HG03045 (cell line): ENCODE measurements at regions not wholly inside any gene's neighbourhood (a gene's known extent, or its start where the extent isn't known, plus 50 kb on each side); places are given as distances from the start of the nearest gene placed in this dataset.

Experiments used
- ATAC-seq: cut with Tn5 transposase; IDR thresholded peaks from one replicate; pipeline ENCODE4 v1.9.1; 2021; ENCODE audit warnings: mild to moderate bottlenecking, moderate library complexity; ENCODE audit not compliant: unreplicated experiment

DNA sequence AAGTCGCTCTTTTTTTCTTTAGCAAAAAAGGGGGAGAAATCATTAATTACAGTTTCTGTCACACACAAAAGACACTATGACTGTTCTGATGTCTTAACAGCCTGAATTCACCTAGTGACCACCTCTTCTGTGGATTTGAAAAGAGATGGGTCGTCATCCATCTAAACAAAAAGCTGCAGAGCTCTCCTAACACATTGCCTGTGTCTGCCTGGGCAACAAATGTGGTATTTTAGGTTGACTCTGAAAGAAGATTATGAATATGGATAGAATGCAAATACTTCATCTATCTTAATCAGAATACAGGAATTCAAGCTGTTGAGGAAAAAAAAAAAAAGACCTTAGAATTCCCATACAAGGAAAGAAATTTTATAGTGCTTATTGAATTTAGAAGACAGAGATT, 304.4 kb upstream of the ADGRL2 start:
- no peak for ATAC-seq

DNA sequence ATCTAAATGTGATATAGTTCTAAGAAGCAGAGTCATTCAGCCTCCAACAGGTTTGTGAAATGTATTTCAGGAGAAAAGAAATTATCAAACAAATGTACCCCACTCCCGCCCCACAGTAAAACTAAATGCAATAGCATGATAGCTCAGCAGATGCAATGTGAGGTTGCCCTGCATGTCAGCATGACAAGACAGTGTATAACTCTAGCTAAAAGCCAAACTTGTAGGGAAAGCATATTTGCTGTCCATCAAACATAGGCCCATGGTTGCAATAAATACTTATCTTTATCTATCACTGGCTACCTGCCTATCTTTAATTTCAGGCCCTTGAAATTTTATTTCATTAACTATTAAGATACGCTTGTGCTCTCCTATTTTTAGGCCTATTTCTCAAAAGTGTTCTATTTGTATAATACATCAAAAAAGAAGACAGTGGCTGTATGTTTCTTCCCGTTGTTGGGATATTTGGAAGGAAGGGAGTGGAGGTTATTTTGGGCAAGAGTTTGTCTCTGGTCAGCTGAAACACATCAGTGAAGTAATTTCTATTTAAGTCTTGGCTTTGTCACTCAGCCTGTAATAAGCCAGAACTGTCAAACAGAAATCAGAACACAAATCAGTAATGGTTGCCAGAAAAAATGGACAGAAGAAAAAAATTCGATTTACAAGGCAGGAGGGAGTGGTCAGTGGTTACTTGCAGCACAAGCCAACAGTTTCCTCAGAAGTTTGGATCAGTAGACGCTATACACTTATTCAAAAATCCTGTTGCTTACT, 307.4 kb upstream of the ADGRL2 start:
- no peak for ATAC-seq

DNA sequence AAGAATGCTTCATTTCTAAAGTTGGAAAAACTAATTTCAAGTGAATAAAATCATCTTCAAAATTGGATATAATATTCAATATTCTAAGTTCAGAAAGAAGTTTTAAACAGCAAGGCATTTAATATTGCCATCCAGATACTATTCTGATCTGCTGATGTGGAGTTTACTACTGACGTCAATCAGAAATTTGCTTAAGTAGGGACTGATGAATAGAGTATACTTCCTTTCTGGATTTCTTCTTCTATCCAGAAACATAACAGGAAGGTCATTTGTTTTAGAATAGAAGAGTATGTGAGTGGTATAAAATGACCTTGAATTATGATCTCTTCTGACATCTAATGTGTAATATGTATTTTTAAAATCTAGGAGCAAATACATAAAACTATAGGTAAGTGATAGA, 308.1 kb upstream of the ADGRL2 start:
- ATAC-seq: no peak

DNA sequence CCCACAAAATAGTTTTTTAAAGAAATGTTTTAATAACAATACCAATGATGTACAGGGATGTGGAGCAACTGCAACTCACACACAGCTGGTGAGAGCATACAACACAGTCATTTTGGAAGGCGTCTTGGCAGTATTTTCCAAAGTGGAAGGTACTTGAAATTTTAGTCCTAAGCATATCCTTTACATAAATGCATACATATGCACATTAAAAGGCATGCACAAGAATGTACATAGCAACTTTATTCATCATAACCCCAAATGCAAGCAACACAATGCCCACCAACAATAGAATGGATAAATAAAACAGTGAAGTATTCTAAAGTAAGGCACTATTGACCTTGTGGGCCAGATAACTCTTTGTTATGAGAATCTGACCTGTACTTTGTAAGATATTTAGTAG, 310.1 kb upstream of the ADGRL2 start:
- no peak for ATAC-seq

DNA sequence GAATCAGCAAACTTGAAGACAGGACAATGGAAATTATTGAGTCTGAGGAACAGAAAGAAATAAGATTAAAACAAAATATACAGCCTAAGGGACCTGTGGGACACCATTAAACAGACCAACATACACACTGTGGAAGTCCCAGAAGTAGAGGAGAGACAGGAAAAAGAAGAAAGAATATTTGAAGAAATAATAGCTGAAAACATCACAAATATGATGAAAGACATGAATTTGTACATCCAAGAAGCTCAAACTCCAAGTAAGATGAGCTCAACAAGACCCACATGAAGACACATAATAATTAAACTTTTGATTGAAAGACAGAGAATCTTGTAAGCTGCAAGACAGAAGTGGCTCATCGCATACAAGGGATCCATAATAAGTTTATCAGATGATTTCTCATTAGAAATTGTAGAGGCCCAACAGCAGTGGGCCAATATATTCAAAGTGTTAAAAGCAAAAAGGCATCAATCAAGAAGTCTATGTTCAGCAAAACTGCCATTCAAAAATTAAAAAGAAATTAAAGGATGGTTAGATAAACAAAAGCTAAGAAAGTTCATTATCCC, 311.3 kb upstream of the ADGRL2 start:
- ATAC-seq: no peak

DNA sequence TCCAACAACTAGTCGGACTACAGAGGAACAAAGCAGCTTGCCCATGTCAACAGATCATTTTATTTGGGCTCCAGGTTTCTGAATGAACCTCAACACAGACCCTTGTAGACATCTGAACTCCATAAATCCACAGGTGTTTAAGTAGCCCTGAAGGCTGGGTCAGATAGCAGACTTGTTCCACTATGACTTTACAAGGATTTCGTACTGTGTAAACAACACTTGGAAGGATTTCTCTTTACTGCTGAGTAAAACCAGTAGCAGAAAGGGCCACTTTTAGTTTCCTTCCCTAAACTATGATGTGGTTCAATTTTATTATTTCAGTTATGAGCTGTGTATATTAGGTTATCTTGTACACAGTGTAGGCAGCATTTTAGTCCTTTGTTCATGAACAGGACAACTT, 316.4 kb upstream of the ADGRL2 start:
- no peak for ATAC-seq

DNA sequence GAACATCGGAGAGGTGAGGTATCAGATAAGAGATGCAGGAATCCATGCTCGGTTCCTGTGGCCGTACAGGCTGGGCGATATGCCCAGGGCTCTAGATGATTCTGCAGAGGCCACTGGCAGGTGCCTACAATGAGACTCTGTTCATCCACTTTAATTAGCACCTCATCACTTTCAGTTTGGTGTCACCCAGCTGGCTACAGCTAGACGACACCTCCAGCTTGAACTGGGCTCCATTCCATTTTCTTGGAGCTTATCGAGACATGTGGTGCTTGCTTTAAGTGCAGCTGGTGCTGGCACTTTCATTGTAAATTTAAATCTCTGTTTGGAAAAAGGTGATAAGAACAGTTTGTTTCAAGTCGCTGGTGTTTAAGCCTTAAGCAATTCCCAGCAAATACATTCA, 322.5 kb upstream of the ADGRL2 start:
- no peak for ATAC-seq

DNA sequence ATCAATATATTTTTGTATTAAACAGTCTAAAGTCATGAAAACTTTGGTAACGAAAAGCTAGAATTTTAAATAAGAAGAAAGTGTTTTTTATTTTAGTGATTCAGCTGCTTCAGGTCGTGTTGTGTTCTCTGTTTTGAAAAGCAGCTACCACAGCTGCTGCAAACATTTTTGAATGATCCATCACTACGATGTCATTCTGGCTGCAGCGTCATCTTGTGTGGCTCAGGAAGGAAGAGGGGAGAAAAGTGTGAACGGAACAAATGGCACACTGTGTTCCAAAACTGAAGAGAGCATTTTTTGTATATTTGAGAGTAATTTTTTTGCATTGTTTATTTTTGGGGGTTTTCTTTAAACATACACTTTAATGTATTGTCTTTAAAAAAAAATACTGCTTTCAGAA, 323.0 kb upstream of the ADGRL2 start:
- no peak for ATAC-seq

DNA sequence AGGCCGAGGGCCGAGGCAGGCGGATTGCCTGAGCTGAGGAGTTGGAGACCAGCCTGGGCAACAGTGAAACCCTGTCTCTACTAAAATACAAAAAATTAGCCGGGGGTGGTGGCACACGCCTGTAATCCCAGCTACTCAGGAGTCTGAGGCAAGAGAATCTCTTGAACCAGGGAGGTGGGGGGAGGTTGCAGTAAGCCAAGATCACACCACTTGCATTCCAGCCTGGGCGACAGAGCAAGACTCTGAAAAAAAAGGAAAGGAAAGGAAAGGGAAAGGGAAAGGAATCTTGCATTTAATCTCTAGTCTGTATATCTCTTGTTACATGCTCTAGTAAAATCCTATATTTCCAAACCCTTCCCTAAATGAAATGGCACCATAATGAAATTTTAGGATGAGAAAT, 328.3 kb upstream of the ADGRL2 start:
- ATAC-seq: no peak

DNA sequence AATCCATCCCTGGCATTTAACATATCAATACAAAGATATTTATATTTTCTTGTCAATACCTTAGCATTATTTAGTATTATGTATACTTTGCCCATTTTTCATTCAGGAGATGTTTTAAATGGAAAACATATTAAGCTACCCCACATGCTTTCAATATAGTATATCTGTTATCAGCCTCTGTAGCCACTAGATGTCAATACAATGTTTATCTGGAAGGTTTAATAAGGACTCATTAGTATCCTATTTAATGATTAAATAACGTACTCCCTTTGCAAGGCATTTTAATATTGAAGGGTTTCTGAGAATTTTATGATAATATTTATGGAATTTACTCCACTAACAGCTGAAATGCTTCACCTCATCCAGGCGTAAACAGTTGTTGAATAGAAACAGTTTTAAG, 329.5 kb upstream of the ADGRL2 start:
- ATAC-seq: no peak

DNA sequence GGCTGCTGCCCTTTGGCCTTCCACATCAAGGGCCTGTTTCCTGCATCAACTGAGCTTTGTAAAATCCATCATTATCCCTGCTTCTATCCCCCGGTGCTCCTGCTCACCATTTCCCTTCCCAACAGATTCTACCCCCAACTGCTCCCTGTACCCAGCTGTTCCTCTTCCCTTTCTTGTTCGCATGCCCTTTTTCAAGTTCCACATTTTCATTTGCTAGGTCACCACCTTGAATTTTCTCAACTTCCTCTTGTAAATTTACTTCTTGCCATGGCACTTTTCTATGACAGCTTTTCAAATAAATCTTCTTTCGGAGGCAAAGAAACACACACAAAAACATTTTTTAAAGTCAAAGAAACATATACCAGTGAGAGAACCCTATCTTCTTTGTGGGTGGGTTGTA, 330.5 kb upstream of the ADGRL2 start:
- ATAC-seq: no peak

DNA sequence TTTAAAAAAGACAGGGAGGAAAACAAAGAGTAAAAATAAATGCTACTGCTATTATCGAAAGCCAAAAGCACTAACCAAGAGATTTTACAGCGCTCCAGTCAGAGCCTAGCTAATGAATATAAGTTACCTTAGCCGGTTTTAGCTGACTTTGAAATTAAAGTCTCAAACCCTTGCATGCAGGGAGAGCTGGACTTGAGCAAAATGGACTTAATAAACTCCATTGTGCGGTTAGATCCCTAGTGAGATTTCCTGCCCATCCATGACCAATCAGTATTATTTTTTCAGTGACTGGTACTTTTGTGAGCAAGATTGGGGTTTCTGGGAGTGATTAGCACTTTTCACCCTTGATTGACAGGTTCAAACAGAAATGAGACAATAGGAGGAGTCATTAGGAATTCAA, 333.4 kb upstream of the ADGRL2 start:
- no peak for ATAC-seq

DNA sequence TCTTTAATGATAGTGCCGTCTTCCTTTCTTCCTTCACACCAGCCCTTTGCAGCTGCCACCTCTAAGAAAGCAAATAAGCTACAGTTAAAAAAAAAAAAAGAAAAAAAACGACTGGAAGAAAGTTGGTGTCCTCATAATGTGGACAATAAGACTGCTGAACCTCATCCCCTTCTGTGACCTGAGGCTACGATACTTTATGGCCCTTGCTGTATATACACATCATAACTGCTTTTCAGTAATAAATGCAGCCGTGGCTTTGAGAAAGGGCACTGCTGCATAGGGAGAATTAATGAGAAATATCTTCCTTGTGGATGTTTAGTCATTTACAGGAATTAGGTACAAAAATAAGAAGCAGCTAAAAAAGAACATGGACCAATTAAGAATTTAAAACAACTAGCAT, 333.8 kb upstream of the ADGRL2 start:
- no peak for ATAC-seq

DNA sequence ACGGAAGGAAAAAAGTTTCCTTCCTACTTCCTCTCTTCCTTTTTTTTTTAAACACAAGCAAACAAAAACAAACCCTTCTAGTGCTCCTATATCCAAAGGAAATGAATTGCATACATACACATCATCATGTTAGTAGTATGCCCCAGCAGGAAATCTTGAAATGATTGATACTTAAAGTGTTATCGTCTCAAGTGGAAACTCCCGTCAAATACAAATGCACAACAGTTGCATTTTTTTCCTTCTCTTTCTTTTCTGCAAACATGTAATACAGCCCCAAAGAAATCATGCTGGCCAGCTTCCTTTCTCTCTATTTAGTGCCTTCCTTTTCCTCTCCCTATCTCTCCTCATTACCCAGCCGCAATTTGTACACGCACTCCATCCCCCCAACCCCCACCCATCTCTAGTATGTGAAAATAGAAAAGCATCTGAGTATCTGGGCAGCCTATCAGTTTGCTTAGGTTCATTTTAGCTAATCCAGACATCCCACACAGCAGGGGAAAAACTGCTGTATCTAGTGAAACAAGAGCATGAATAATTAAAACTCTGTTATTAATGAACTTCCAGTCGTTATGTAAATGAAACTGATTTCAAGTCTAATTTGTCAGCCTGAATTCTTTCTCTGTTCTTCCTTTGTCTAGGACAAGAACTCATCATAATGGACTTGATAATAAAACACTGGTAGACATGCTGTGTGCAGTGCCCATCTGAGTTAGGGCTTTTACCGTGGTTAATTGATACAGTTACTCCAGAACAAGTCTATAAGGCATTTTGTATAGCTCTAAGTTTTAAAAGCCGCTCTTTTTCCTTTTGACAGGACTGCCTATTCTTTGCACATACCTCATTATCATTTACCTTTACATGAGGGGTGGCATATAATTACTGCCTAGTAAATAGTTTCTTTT, 336.5 kb upstream of the ADGRL2 start:
- ATAC-seq: no peak

DNA sequence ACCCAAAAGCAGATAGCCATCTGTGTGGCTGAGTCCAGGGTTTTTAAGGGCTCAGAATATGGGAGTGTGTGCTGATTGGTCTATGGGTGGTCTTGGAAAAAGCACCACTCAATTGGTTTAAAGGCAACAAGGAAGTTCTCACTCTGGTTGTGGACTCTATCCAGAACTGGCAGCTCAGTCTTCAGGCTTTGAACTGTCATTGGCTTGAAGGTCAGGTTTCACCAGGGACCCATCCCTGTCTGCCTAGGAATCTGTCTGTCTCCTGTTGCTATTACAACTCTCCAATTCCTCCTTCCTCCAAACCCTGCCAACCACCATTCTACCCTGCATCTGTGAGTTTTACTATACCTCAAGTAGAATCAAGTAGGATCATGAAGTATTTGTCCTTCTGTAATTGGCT, 341.7 kb upstream of the ADGRL2 start:
- no peak for ATAC-seq

DNA sequence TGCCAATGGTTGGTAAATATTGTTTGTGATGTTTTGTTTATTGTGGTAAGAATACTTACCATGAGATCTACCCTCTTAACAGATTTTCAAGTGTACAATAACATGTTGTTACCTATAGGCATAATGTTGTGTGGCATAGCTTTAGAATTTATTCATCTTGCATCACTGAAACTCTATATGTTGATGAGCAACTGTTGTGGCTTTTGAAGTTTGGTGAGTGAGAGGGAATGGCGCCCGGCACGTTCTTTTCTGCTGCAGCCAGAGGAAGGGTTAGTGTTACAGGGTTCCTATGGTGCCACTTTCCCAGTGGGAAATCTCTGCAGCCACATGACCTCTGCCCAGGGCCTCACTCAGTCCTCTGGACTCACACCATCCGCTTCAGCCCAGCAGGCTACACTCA, 342.5 kb upstream of the ADGRL2 start:
- no peak for ATAC-seq

DNA sequence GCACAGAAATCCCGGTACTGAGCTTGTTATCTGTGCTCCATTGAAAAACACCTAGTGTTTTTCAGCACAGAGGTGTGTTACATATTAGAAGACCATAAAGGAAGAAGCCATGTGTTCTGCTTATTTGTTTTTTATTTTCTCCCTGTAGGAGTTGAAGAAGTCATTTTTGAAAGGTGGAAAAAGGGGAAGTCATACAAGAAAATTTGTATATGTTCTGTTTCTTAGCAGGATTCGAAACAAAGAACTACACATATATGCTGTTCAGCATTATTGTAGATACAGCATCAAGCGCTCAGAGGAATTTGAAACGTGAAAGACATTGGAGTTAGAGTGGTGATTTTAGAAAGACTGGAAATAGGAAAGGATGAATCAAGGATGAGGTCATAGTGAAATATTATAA, 345.3 kb upstream of the ADGRL2 start:
- no peak for ATAC-seq

DNA sequence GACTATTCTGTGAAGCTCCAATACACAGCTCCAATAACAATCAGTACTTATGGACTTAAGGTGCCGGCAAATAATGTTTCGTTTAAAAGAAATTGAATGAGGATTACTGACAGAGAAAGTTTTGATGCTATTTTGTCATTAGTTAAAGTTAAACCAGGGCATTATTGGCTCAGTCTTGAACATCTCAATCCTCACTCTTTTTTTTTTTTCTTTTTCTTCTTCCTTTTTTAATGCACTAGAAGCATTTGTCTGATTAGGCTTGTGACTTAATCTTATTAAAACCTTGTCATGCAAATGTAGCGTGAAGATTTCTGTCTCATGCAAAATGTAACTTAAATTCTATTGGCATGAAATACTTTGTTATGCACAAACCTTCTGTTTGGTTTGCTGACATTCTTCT, 346.8 kb upstream of the ADGRL2 start:
- ATAC-seq: no peak

DNA sequence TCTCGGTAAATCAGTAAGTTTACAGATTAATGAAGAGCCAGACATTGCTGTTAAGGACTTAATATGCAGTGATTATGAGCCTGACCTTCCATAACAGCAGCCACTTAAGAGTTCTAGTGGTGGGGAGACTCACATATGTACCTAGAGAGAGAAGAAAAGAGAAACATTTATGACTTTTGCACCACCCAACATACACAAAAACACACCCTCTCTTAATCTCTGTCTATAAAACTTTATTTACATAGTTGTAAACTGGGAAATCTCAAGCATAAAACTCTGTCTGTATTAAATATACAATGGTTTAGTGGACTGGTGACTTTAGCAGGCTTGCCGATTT, 347.4 kb upstream of the ADGRL2 start:
- no peak for ATAC-seq

DNA sequence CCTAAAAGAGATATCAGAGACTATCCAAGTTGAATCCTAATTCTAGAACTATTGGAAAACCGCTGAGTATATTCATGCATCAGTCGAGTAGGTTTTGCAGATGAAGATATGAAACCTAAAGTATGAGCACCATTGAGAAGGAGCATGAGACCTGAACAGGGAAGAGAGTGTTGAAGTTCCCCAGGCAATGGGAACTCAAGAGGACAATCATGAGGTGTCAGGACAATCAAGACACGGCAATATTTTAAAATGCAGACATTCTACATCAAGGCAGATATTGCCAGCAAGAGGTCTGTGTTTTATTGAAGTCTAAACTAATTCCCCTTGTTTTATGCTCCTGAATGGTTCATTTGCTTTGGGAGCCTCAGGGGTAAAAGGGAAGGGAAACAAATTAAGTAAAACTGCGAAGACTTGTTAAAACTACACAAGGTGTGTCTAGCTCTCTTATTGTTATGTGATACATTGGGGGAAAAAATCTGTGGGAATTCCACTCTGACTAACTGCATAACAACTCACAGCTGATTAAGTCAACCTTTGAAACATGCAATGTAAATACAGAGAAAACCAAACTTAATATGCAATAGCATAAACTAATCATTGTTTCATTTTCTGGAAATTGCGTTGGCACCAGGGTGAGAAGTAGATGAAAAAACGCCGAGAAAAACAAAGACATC, 347.9 kb upstream of the ADGRL2 start:
- no peak for ATAC-seq

DNA sequence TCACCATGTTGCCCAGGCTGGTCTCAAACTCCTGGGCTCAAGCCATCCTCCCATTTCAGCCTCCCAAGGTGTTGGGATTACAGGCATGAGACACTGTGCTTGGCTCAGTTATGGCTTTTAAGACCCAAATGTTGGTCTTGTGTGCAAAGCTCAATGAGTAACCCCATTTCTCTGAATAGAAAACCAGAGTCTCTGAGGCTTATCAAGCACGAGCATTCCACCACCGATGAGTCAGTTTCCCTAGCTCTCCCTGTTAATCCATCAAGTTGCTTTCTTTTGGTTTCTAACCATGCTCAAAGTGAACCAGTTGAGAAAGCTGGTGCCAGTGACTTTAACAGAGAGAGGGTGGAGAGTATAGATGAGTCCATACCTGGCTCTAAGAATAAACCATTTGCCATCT, 350.9 kb upstream of the ADGRL2 start:
- ATAC-seq: no peak
